HG02642 (cell line): ENCODE measurements at regions not wholly inside any gene's neighbourhood (a gene's known extent, or its start where the extent isn't known, plus 50 kb on each side); places are given as distances from the start of the nearest gene placed in this dataset.

Experiments
- ATAC-seq: cut with Tn5 transposase; IDR thresholded peaks from one replicate; pipeline ENCODE4 v1.9.1; 2021; ENCODE audit warnings: mild to moderate bottlenecking; ENCODE audit not compliant: unreplicated experiment, poor library complexity

DNA sequence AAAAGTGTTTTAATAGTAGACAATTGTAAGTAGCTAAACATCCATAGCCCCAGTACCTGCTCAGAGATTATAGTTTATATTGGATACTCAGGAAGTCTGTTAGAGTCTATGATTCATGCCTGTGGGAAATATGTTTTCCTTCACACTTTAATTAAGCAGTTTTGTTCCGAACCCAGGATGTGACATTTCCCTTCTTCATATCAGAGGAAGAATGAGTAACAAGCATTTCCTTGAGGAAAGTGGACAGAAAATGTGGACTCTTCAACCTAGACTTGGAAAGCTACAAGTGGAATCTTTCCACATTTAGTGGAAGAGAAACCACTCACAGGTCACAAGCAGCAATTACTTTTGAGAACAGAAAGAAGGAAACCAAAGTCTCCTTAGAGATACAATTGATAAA is 419.4 kb downstream of the C4orf33 start:
- no peak for ATAC-seq

DNA sequence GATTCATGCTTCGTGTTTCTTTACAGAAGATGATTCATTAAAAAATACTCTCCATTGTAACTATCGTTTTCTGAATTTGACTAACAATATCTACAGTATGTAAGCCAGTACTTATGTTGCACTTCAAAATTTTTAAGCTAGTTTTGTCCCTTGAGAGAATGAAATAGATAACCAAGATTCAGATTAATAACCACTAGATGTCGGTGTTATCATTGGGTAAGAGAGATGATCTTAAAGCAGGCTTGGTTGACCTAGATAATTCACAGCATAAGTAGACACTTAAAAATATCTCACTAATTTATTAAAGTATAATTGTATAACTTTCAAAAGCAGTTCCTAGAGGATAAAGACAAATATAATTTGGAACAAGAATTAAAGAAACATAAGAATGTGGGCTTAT is 430.9 kb downstream of the C4orf33 start:
- ATAC-seq, result no peak

GRCh38 chr4:129531253-129531652 is 435.3 kb downstream of the C4orf33 start:
- no peak for ATAC-seq

DNA sequence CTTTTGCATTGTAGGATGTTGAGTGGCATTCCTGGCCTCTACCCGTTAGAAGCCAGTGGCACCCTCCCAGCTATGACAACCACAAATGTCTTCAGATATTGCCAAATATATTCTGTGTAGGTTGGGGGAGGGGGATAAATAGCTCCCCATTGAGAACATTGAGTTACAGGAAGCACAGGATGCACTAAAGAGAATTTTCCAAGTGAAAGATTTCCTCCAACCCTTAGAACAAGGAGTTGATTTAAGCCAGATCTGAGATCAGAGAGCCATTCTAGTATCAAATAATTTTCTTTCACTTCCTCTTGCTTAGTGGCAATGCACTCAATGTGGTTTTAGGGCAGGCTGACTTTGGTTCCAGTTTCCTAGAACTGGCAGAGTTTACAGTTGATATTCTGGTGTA is 436.6 kb downstream of the C4orf33 start:
- ATAC-seq, result peak; percentile 77

GRCh38 chr4:129543299-129543698 is 447.3 kb downstream of the C4orf33 start:
- no peak for ATAC-seq

GRCh38 chr4:129545599-129546278 is 449.8 kb downstream of the C4orf33 start:
- ATAC-seq, result no peak

DNA sequence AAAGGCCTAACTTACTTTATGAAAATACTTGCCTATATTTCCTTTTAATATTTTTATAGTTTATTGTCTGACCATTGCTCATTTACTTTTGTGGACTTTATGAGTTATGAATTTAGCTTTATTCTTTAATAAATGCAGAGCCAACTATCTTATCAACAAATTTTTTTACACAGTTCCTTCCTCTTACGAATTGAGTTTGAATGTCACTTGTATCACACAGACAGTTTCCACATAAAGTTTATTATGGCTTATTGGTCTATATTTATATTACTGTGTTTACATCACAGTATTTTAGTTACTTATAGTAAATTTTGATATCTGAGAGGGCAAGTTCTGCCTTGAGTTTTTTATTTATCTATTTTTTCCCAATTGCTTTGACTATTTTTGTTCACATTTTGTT is 450.6 kb downstream of the C4orf33 start:
- ATAC-seq, result no peak

GRCh38 chr4:129550281-129550785 is 454.4 kb downstream of the C4orf33 start:
- no peak for ATAC-seq

DNA sequence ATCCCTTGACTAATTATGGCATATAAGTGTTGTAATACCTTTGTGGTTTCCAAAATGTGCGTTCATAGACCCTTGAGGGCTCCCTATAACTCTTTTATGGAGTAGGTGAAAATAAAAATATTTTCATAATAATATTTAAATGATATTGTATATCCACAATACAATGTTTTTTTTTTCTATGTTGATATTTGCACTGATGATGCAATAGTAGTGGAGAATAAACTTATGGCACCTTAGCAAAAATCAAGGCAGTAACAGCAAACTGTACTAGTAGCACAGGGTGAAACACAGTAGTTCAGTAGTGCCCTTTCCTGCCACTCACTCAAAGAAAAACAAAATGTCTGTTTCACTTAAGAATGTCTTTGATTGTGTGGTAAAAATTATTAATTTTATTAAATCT is 465.3 kb downstream of the C4orf33 start:
- no peak for ATAC-seq

- no peak for ATAC-seq
Observed at GRCh38 chr4:129561886-129562671, 466.1 kb downstream of the C4orf33 start.

- ATAC-seq, result no peak
Observed at GRCh38 chr4:129565214-129565613, 469.3 kb downstream of the C4orf33 start.

DNA sequence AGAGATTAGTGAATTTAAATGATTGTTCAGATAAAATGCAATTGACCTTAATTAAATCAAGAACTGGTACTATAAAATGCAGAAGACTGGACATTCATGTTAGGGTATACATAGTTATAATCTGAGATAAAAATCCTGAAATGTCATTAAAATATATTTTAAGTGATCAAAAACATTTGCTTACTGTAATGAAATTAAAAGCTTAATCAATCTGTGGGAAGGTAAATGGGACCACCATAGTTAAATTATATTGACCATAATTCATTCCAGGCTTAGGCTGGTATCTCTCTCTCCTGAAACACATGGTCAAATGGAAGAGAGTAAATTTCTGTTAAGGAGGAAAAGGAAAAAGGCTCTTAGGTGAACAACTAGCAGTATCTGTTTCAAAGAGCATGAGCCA is 474.4 kb downstream of the C4orf33 start:
- ATAC-seq, result no peak

GRCh38 chr4:129578336-129578735 is 482.4 kb downstream of the C4orf33 start:
- ATAC-seq, result no peak

DNA sequence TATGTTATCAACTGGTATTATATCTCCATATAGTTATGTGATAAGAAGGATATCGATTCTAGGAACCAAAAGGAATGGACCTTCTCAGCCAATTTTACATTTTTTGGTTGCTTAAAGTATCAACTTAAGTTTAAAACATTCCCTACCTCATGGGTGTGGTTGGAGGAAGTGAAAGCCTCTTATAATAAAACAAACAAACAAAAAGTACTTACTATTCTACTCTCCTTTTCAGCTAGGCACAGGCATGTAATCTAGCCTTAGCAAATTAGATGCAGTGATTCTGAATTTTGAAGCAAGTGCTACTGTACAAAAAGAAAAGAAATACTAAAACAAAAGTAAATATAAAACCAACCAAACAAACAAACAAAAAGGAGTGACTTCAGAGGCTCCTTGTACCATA is 485.4 kb downstream of the C4orf33 start:
- no peak for ATAC-seq

DNA sequence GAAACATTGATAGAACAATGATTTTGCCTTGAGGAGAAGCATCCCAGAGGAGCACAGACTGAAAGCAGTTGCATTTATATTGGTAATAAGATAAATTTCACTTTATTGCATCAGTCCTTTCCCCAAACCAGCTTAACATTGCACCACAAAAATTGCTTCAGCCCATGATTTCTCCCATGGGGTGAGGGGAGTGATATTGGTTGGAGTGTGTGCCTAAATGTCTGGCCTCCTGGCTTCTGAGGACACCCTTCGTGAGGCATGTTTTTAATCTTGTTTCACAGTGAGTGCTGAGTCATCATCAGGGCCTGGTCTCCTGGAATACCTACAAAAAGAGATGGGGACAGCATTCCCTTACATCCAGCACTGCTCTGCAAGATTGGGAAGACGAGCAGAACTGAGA is 487.9 kb downstream of the C4orf33 start:
- ATAC-seq, result no peak

GRCh38 chr4:129598582-129598981 is 502.6 kb downstream of the C4orf33 start:
- ATAC-seq, result no peak

DNA sequence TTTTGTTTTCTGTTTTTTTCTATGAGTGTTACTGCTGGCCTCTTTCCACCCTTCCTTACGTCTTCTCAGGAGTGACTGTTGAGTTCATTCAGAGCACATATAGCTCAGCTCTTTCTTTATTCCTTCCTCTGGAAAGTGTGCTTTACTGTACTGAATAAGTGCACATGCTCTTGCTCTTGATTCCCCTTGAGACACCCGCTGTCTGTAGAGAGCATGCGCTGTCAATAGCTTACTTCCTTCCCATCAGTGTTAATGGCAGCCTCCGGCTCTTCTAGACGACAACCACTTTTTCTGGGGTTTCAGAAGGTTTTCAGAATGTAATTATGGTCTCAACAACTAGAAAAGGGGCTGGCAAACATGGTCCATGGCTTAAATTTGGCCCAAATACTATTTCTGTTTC is 504.9 kb downstream of the C4orf33 start:
- ATAC-seq, result no peak

- ATAC-seq, result no peak
Observed at GRCh38 chr4:129602447-129602846, 506.5 kb downstream of the C4orf33 start.

GRCh38 chr4:129603241-129603931 is 507.4 kb downstream of the C4orf33 start:
- no peak for ATAC-seq

DNA sequence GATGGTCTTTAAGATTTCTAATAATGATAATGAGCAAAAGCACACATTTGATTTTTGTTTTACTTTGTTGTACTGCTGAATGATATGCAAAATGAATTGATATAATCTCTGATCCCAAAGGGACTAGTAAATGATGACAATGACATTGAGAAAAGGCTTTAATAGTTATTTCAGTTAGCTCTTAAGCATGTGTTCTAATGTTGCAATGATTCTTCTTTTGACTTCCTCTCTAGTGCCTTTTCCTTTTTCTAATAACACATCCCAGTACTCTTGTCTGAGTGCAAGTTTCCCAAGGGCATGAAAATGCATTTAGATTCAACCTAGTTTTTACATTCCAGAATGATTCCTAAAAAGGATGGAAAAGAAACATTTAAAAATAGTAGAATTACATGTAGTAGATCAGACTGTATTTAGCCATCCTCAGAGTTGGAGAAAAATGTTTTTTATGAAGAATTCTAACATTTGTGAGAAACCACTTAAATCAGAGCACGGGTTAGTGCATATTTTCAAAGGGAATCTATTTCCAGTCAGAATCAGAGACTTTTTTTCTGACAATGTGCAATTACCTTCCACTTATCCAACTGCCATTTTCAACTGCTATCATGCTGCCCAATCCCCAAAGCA is 508.8 kb downstream of the C4orf33 start:
- no peak for ATAC-seq

DNA sequence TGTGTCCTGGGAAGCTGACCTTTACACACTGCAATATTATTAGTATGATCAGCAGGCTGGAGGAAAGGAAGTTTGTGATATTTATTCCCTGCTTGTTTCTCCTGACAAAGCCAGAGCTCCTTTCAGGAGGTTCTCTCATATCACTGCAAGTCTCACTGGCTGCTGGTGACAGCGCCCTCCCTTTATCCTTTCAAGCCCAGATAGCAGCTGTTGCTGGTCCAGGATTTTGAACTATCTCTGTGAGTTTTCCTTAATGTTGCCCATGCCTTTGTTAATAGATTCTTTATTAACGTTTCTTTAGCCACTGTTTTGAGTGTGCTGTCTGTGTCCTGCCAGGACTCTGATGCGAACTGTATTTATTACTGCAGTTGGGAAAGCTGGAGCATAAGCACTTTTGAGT is 518.7 kb downstream of the C4orf33 start:
- no peak for ATAC-seq
